CD4-positive, alpha-beta T cell (primary cell): ENCODE measurements at regions not wholly inside any gene's neighbourhood (a gene's known extent, or its start where the extent isn't known, plus 50 kb on each side); places are given as distances from the start of the nearest gene placed in this dataset.

ENCODE experiments used
- ATAC-seq: fragments of 200-7000 bp; cut with Tn5 transposase; one replicate; pipeline ENCODE4 v1.10.0; 2022; ENCODE audit warnings: mild to moderate bottlenecking; ENCODE audit not compliant: poor library complexity
- CTCF ChIA-PET: fragments of 350-600 bp; sonication (Branson Sonifier 250); formaldehyde crosslinking; loops from one replicate; lab custom pipeline; 2021; ENCODE audit warnings: antibody characterized with exemption, inconsistent platforms; lab: Charles Lee
- POLR2A ChIA-PET: fragments of 350-600 bp; sonication (Branson Sonifier 250); formaldehyde crosslinking; loops from one replicate; lab custom pipeline; 2021; ENCODE audit warnings: antibody characterized with exemption, inconsistent platforms; lab: Charles Lee
- DNase-seq, 14 experiments: peaks; one replicate each; pipeline ENCODE4 v3.0.0-alpha.2; 2013 to 2020; ENCODE audit warnings: mixed read lengths in 2 of 14
- H3K27ac ChIP-seq, 2 donors: one replicate each; pipeline versions ENCODE4 v1.5.1 to v1.7.0; 2013; ENCODE audit warnings: low read length in 2 of 2, low read depth in 1 of 2, mild to moderate bottlenecking in 1 of 2
- H3K27me3 ChIP-seq, 2 experiments: 1 replicate in 1 of 2; 2 replicates in 1 of 2; pipeline versions ENCODE4 v1.6.1 to v1.7.0; 2013; ENCODE audit warnings: low read length in 2 of 2, control low read depth in 1 of 2, mild to moderate bottlenecking in 1 of 2, moderate library complexity in 1 of 2; ENCODE audit not compliant: insufficient read depth in 2 of 2, control insufficient read depth in 1 of 2
- H3K36me3 ChIP-seq: one replicate; pipeline ENCODE4 v1.6.1; 2013; ENCODE audit warnings: low read length, control low read depth; ENCODE audit not compliant: insufficient read depth
- H3K4me1 ChIP-seq: one replicate; pipeline ENCODE4 v1.6.1; 2013; ENCODE audit warnings: low read length, control low read depth; ENCODE audit not compliant: insufficient read depth
- H3K4me3 ChIP-seq: one replicate; pipeline ENCODE4 v1.5.1; 2013; ENCODE audit warnings: mild to moderate bottlenecking, low read length, moderate library complexity
- H3K9me3 ChIP-seq, 2 experiments: 1 replicate in 1 of 2; 2 replicates in 1 of 2; pipeline versions ENCODE4 v1.6.1 to v1.7.0; 2013; ENCODE audit warnings: low read length in 2 of 2, mild to moderate bottlenecking in 2 of 2, control low read depth in 1 of 2, moderate library complexity in 1 of 2; ENCODE audit not compliant: control insufficient read depth in 1 of 2, insufficient read depth in 1 of 2
- H3K27ac Mint-ChIP-seq: one replicate; pipeline ENCODE4 v1.8.0; 2020; ENCODE audit warnings: mixed read lengths
- H3K27me3 Mint-ChIP-seq: one replicate; pipeline ENCODE4 v1.8.0; 2021; ENCODE audit warnings: mixed read lengths
- H3K36me3 Mint-ChIP-seq: one replicate; pipeline ENCODE4 v1.8.0; 2021; ENCODE audit warnings: low read depth, mixed read lengths
- H3K4me1 Mint-ChIP-seq: one replicate; pipeline ENCODE4 v1.8.0; 2021; ENCODE audit warnings: low read depth, mixed read lengths
- H3K4me3 Mint-ChIP-seq: one replicate; pipeline ENCODE4 v1.8.0; 2020; ENCODE audit warnings: mild to moderate bottlenecking, mixed read lengths
- H3K9me3 Mint-ChIP-seq: one replicate; pipeline ENCODE4 v1.8.0; 2020; ENCODE audit warnings: mixed read lengths
- CTCF ChIP-seq: fragments of 200-600 bp; IDR thresholded peaks from one replicate; pipeline ENCODE4 v1.8.0; 2022; ENCODE audit warnings: antibody characterized with exemption, mild to moderate bottlenecking
- intact Hi-C, 2 experiments: fragments of 100-400 bp; cut with DNase I in 1 of 2; cut with micrococcal nuclease in 1 of 2; formaldehyde crosslinking; loops; one replicate each; pipeline versions ENCODE4 v1.15.1 to v1.9.0; 2023 to 2025; cut with DNase I, micrococcal nuclease

- intact Hi-C loops = no loop called here
- ATAC-seq (no peak), DNase-seq (no peak)
- Histone ChIP-seq H3K4me1 (peaks cover 7% of the 10 kb centered on the region), H3K4me3 (no peak overlapping the region), H3K36me3 (no peaks in the 10 kb centered on the region), H3K9me3 (no peaks in the 10 kb centered on the region), H3K27ac (no peak overlapping the region), H3K27me3 (no peaks in the 10 kb centered on the region)
- no peak for TF ChIP-seq CTCF
- ChIA-PET POLR2A (interaction anchor here (0.6 kb wide), 1 partner anchor 10 kb away, joined by 3 read pairs; no protein-coding TSS in a partner anchor), CTCF (no interaction called here)
- peaks cover 10% of the 10 kb centered on the region for H3K4me1 Mint-ChIP-seq
- H3K9me3 Mint-ChIP-seq = no peaks in the 10 kb centered on the region
- H3K4me3 Mint-ChIP-seq = no peak overlapping the region
- H3K27me3 Mint-ChIP-seq = peaks cover 5% of the 10 kb centered on the region
- no peak overlapping the region for H3K27ac Mint-ChIP-seq
- H3K36me3 Mint-ChIP-seq = no peaks in the 10 kb centered on the region
These were observed 101.4 kb upstream of the PDE4B start for GRCh38 chr1:65691152-65691900.

- Histone ChIP-seq H3K27ac (no peak overlapping the region), H3K9me3 (no peaks in the 10 kb centered on the region), H3K4me3 (no peak overlapping the region), H3K27me3 (no peaks in the 10 kb centered on the region), H3K36me3 (no peaks in the 10 kb centered on the region), H3K4me1 (peaks cover 7% of the 10 kb centered on the region)
- Mint-ChIP-seq H3K27me3 (peaks cover 2% of the 10 kb centered on the region), H3K4me1 (peaks cover 10% of the 10 kb centered on the region), H3K9me3 (no peaks in the 10 kb centered on the region), H3K36me3 (no peaks in the 10 kb centered on the region), H3K4me3 (no peak overlapping the region), H3K27ac (no peak overlapping the region)
- POLR2A ChIA-PET = no interaction called here
- TF ChIP-seq CTCF = no peak
- intact Hi-C loops = no loop called here
- no peak for DNase-seq
- no peak for ATAC-seq
- CTCF ChIA-PET = no interaction called here
These were observed 100.7 kb upstream of the PDE4B start for GRCh38 chr1:65691972-65692371.

GRCh38 chr1:65694126-65694525 lies 98.6 kb upstream of the PDE4B start:
- POLR2A ChIA-PET = no interaction called here
- Histone ChIP-seq H3K36me3 (no peaks in the 10 kb centered on the region), H3K27me3 (no peaks in the 10 kb centered on the region), H3K27ac (no peak overlapping the region), H3K4me1 (no peaks in the 10 kb centered on the region), H3K4me3 (no peak overlapping the region), H3K9me3 (no peaks in the 10 kb centered on the region)
- TF ChIP-seq CTCF = no peak
- no peaks in the 10 kb centered on the region for H3K4me1 Mint-ChIP-seq
- ATAC-seq (no peak), DNase-seq (no peak)
- no peaks in the 10 kb centered on the region for H3K9me3 Mint-ChIP-seq
- no peak overlapping the region for H3K4me3 Mint-ChIP-seq
- CTCF ChIA-PET = no interaction called here
- H3K27me3 Mint-ChIP-seq = peaks cover 3% of the 10 kb centered on the region
- no peaks in the 10 kb centered on the region for H3K36me3 Mint-ChIP-seq
- H3K27ac Mint-ChIP-seq = no peak overlapping the region
- intact Hi-C loops = no loop called here
